Osteoblast (primary cell): ENCODE measurements at regions not wholly inside any gene's neighbourhood (a gene's known extent, or its start where the extent isn't known, plus 50 kb on each side); places are given as distances from the start of the nearest gene placed in this dataset.

Source experiments
- DNase-seq: peaks from one replicate; pipeline ENCODE4 v3.0.0; 2011; ENCODE audit warnings: low spot score, mixed read lengths; ENCODE audit not compliant: insufficient read length; ENCODE audit errors: missing footprints
- H2AFZ ChIP-seq: 2 replicates; pipeline ENCODE4 v1.6.0; 2011; ENCODE audit warnings: mild to moderate bottlenecking, low read length
- H3K27ac ChIP-seq: 2 replicates; pipeline ENCODE4 v1.5.1; 2011; ENCODE audit warnings: mild to moderate bottlenecking, low read depth, low read length, moderate library complexity
- H3K27me3 ChIP-seq: 2 replicates; pipeline ENCODE4 v1.6.0; 2012; ENCODE audit warnings: mild to moderate bottlenecking, control low read depth, inconsistent platforms, low read length, moderate library complexity; ENCODE audit not compliant: insufficient read depth
- H3K36me3 ChIP-seq: 2 replicates; pipeline ENCODE4 v1.5.1; 2011; ENCODE audit warnings: mild to moderate bottlenecking, low read length, control low read depth, moderate library complexity; ENCODE audit not compliant: insufficient read depth
- H3K4me1 ChIP-seq: 2 replicates; pipeline ENCODE4 v1.5.1; 2011; ENCODE audit warnings: mild to moderate bottlenecking, low read length, control low read depth, moderate library complexity; ENCODE audit not compliant: insufficient read depth
- H3K4me2 ChIP-seq: 2 replicates; pipeline ENCODE4 v1.6.0; 2011; ENCODE audit warnings: mild to moderate bottlenecking, low read length; ENCODE audit not compliant: insufficient read depth
- H3K4me3 ChIP-seq: fragments of 200-600 bp; sonication (generic); 3 replicates; pipeline ENCODE4 v1.5.1; 2012; ENCODE audit warnings: mild to moderate bottlenecking, low read length, inconsistent platforms; ENCODE audit not compliant: insufficient read depth
- H3K79me2 ChIP-seq: 2 replicates; pipeline ENCODE4 v1.6.0; 2012; ENCODE audit warnings: mild to moderate bottlenecking, low read length, control low read depth, inconsistent platforms; ENCODE audit not compliant: insufficient read depth
- H3K9me3 ChIP-seq: 2 replicates; pipeline ENCODE4 v1.5.1; 2011; ENCODE audit warnings: low read depth, low read length, control low read depth
- H4K20me1 ChIP-seq: 2 replicates; pipeline ENCODE4 v1.6.0; 2012; ENCODE audit warnings: mild to moderate bottlenecking, low read length, control low read depth; ENCODE audit not compliant: insufficient read depth
- CTCF ChIP-seq: IDR thresholded peaks from 2 replicates; pipeline ENCODE4 v1.5.1; 2011; ENCODE audit warnings: mild to moderate bottlenecking, low read depth, low read length, moderate library complexity; ENCODE audit errors: extremely low read depth

GRCh38 chr7:86962623-86963022 lies 96.8 kb downstream of the ELAPOR2 start:
- Histone ChIP-seq H3K4me2 (no peak overlapping the region), H2AFZ (no peak overlapping the region), H4K20me1 (no peaks in the 10 kb centered on the region), H3K79me2 (no peaks in the 10 kb centered on the region), H3K36me3 (no peaks in the 10 kb centered on the region), H3K9me3 (no peaks in the 10 kb centered on the region), H3K4me3 (no peak overlapping the region), H3K27me3 (no peaks in the 10 kb centered on the region), H3K27ac (no peak overlapping the region), H3K4me1 (no peaks in the 10 kb centered on the region)
- no peak for TF ChIP-seq CTCF
- no peak for DNase-seq

- TF ChIP-seq CTCF, result no peak
- no peak overlapping the region for H3K4me3 ChIP-seq
- H3K4me2 ChIP-seq, result no peak overlapping the region
- no peaks in the 10 kb centered on the region for H3K79me2 ChIP-seq
- no peaks in the 10 kb centered on the region for H3K27me3 ChIP-seq
- H2AFZ ChIP-seq, result no peak overlapping the region
- H3K4me1 ChIP-seq, result no peaks in the 10 kb centered on the region
- H3K9me3 ChIP-seq, result no peaks in the 10 kb centered on the region
- DNase-seq, result no peak
- H3K36me3 ChIP-seq, result no peaks in the 10 kb centered on the region
- H3K27ac ChIP-seq, result no peak overlapping the region
- no peaks in the 10 kb centered on the region for H4K20me1 ChIP-seq
Measured at GRCh38 chr7:86961686-86962085, 97.8 kb downstream of the ELAPOR2 start.

GRCh38 chr7:86958380-86958779 lies 101.1 kb downstream of the ELAPOR2 start:
- H4K20me1 ChIP-seq, result no peaks in the 10 kb centered on the region
- H3K27me3 ChIP-seq, result no peaks in the 10 kb centered on the region
- H3K9me3 ChIP-seq, result no peaks in the 10 kb centered on the region
- no peak for TF ChIP-seq CTCF
- H3K4me1 ChIP-seq, result no peaks in the 10 kb centered on the region
- no peaks in the 10 kb centered on the region for H3K79me2 ChIP-seq
- DNase-seq, result no peak
- H3K4me3 ChIP-seq, result no peak overlapping the region
- no peak overlapping the region for H2AFZ ChIP-seq
- H3K36me3 ChIP-seq, result no peaks in the 10 kb centered on the region
- H3K27ac ChIP-seq, result no peak overlapping the region
- H3K4me2 ChIP-seq, result no peak overlapping the region

GRCh38 chr7:86956567-86956966 lies 102.9 kb downstream of the ELAPOR2 start:
- Histone ChIP-seq H4K20me1 (no peaks in the 10 kb centered on the region), H3K4me3 (no peak overlapping the region), H3K4me1 (no peaks in the 10 kb centered on the region), H3K4me2 (no peak overlapping the region), H3K9me3 (no peaks in the 10 kb centered on the region), H3K79me2 (no peaks in the 10 kb centered on the region), H3K27ac (no peak overlapping the region), H2AFZ (no peak overlapping the region), H3K27me3 (no peaks in the 10 kb centered on the region), H3K36me3 (no peaks in the 10 kb centered on the region)
- no peak for TF ChIP-seq CTCF
- no peak for DNase-seq
